ENCODE measurements at regions not wholly inside any gene's neighbourhood (a gene's known extent, or its start where the extent isn't known, plus 50 kb on each side); places are given as distances from the start of the nearest gene placed in this dataset.

DNA sequence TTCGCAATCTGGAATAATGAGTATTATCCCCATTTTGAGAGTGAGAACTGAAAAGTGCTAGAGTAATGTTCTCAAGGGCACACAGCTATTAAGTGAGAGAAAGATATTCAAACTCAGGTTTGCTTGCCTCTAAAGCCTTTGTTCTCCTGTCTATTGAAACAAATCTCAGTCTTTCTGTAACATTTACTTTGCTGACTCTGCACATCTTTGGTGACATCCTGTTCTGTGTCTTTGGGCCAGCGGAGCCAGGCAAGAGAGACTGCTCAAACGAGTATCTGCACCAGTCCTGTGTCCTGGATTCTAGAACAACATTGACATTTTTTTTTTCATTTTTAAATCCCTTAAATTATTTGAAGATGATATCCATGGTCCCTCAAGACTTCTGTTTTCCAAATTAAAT, 1539.2 kb upstream of the PIK3C3 start:
- no peaks in the 10 kb centered on the region for H3K36me3 ChIP-seq (ENCODE audit: control insufficient read depth in 4 of 4, insufficient read depth in 3 of 4, low read depth in 1 of 4, low read length in 3 of 4)
- no peak overlapping the region for H3K9ac ChIP-seq (ENCODE audit: low read depth in 1 of 2, low read length in 2 of 2)
- H3K27ac ChIP-seq (ENCODE audit: low read depth in 1 of 2, low read length in 2 of 2), result no peak overlapping the region
- H3K27me3 ChIP-seq (ENCODE audit: control insufficient read depth in 4 of 4, insufficient read depth in 4 of 4, low read length in 3 of 4), result no peaks in the 10 kb centered on the region
- H3K9me3 ChIP-seq (ENCODE audit: control insufficient read depth in 4 of 4, low read length in 3 of 4), result no peaks in the 10 kb centered on the region
- 42% methylated on average over 3 of the region's 3 CpGs for WGBS
- H3K4me3 ChIP-seq (ENCODE audit: low read depth in 1 of 3, low read length in 3 of 3), result no peak overlapping the region
- TF ChIP-seq TAF1 (conservative IDR thresholded peaks at IDR 0.05) (no peak), YY1 (IDR thresholded peaks at IDR 0.05) (no peak), NR2F2 (IDR thresholded peaks at IDR 0.05) (no peak), RAD21 (IDR thresholded peaks at IDR 0.05) (no peak), FOXA2 (IDR thresholded peaks at IDR 0.05) (no peak), CTCF (IDR thresholded peaks at IDR 0.05; ENCODE audit: low read depth, low read length, missing input control) (no peak), GABPA (IDR thresholded peaks at IDR 0.05 in 1 of 2, conservative IDR thresholded peaks at IDR 0.05 in 1 of 2) (no peak)
- TF ChIP-seq, protein P1, sequence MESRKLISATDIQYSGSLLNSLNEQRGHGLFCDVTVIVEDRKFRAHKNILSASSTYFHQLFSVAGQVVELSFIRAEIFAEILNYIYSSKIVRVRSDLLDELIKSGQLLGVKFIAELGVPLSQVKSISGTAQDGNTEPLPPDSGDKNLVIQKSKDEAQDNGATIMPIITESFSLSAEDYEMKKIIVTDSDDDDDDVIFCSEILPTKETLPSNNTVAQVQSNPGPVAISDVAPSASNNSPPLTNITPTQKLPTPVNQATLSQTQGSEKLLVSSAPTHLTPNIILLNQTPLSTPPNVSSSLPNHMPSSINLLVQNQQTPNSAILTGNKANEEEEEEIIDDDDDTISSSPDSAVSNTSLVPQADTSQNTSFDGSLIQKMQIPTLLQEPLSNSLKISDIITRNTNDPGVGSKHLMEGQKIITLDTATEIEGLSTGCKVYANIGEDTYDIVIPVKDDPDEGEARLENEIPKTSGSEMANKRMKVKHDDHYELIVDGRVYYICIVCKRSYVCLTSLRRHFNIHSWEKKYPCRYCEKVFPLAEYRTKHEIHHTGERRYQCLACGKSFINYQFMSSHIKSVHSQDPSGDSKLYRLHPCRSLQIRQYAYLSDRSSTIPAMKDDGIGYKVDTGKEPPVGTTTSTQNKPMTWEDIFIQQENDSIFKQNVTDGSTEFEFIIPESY (IDR thresholded peaks at IDR 0.05), result no peak
- TF ChIP-seq, protein P2, sequence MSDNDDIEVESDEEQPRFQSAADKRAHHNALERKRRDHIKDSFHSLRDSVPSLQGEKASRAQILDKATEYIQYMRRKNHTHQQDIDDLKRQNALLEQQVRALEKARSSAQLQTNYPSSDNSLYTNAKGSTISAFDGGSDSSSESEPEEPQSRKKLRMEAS (IDR thresholded peaks at IDR 0.05), result no peak
- no peak for DNase-seq (ENCODE audit: low spot score)
- H3K4me1 ChIP-seq (ENCODE audit: control insufficient read depth in 4 of 4, insufficient read depth in 4 of 4, low read length in 3 of 4), result no peaks in the 10 kb centered on the region

DNA sequence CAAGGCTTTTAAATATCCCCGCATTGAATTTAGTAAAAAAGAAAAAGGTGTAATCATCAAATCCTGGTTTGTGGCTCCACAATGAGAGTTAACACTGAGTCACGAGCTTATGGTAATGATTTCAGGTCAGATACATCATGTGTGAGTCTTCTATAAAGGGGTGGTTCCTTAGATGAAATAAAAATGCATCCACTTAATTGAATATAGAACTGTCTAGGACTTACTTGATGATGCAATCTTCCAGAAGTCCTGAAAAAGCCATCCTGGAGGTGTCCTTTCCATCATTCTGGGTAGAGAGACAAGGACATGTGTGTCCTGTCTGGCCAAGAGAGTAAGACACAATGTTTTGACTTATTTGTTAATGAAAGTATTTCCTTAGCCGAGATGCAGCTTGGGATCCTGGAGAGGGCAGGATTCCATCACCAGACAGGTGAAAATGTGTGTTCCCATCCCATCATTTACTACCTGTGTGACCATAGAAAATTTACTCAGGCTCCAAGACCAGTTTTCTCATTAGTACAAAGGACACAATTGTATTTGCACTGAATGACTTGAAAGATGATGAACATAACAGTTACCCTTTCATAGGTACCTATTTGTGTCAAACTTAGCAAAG, 1539.8 kb upstream of the PIK3C3 start:
- Histone ChIP-seq H3K27me3 (ENCODE audit: control insufficient read depth in 4 of 4, insufficient read depth in 4 of 4, low read length in 3 of 4) (no peaks in the 10 kb centered on the region), H3K4me3 (ENCODE audit: low read depth in 1 of 3, low read length in 3 of 3) (no peak overlapping the region), H3K9me3 (ENCODE audit: control insufficient read depth in 4 of 4, low read length in 3 of 4) (no peaks in the 10 kb centered on the region), H3K36me3 (ENCODE audit: control insufficient read depth in 4 of 4, insufficient read depth in 3 of 4, low read depth in 1 of 4, low read length in 3 of 4) (no peaks in the 10 kb centered on the region), H3K4me1 (ENCODE audit: control insufficient read depth in 4 of 4, insufficient read depth in 4 of 4, low read length in 3 of 4) (no peaks in the 10 kb centered on the region), H3K27ac (ENCODE audit: low read depth in 1 of 2, low read length in 2 of 2) (no peak overlapping the region), H3K9ac (ENCODE audit: low read depth in 1 of 2, low read length in 2 of 2) (no peak overlapping the region)
- no peak for TF ChIP-seq GABPA (IDR thresholded peaks at IDR 0.05 in 1 of 2, conservative IDR thresholded peaks at IDR 0.05 in 1 of 2)
- TF ChIP-seq HNF4G (IDR thresholded peaks at IDR 0.05), result no peak
- TF ChIP-seq TAF1 (conservative IDR thresholded peaks at IDR 0.05), result no peak
- TF ChIP-seq JUND (IDR thresholded peaks at IDR 0.05), result no peak
- no peak for TF ChIP-seq RXRA (IDR thresholded peaks at IDR 0.05)
- TF ChIP-seq, protein P2 (IDR thresholded peaks at IDR 0.05), result no peak
- TF ChIP-seq ATF3 (IDR thresholded peaks at IDR 0.05), result no peak
- TF ChIP-seq, protein P1 (IDR thresholded peaks at IDR 0.05), result no peak
- no peak for TF ChIP-seq CTCF (IDR thresholded peaks at IDR 0.05; ENCODE audit: low read depth, low read length, missing input control)
- TF ChIP-seq EGR1 (IDR thresholded peaks at IDR 0.05; ENCODE audit: low read depth in 2 of 2), result no peak
- no peak for TF ChIP-seq YY1 (IDR thresholded peaks at IDR 0.05)
- TF ChIP-seq RAD21 (IDR thresholded peaks at IDR 0.05), result no peak
- no peak for TF ChIP-seq FOXA2 (IDR thresholded peaks at IDR 0.05)
- no peak for TF ChIP-seq HNF4A (conservative IDR thresholded peaks at IDR 0.05)
- no peak for TF ChIP-seq FOXA1 (IDR thresholded peaks at IDR 0.05)
- TF ChIP-seq SP1 (IDR thresholded peaks at IDR 0.05), result no peak
- TF ChIP-seq REST (IDR thresholded peaks at IDR 0.05), result no peak
- no peak for TF ChIP-seq NR2F2 (IDR thresholded peaks at IDR 0.05)
- DNase-seq (ENCODE audit: low spot score), result no peak
- 50% methylated on average over 3 of the region's 3 CpGs for WGBS

All from liver (tissue), 8 donors.